Tibial nerve (tissue), 4 donors: ENCODE measurements at regions not wholly inside any gene's neighbourhood (a gene's known extent, or its start where the extent isn't known, plus 50 kb on each side); places are given as distances from the start of the nearest gene placed in this dataset.
"Not testable (repeated sequence)": the region's sequence is repeated elsewhere in the genome, so short reads cannot be mapped to it uniquely, and the experiment has no call there.

Experiments used
- DNase-seq, 2 donors: peaks; one replicate each; pipeline ENCODE4 v3.0.0-alpha.2; 2019; ENCODE audit warnings: low spot score in 2 of 2
- H3K27ac ChIP-seq, 4 donors: fragments of 200-600 bp; sonication (generic) in 3 of 4; one replicate each; pipeline ENCODE4 v1.5.1; 2017 to 2019; ENCODE audit warnings: mild to moderate bottlenecking in 1 of 4
- H3K27me3 ChIP-seq, 2 donors: fragments of 200-600 bp; sonication (generic) in 1 of 2; one replicate each; pipeline versions ENCODE4 v1.5.1 to v1.6.0; 2017 to 2019
- H3K36me3 ChIP-seq, 3 donors: fragments of 200-600 bp; sonication (generic); one replicate each; pipeline ENCODE4 v1.5.1; 2018 to 2019
- H3K4me1 ChIP-seq, 4 donors: fragments of 200-600 bp; sonication (generic) in 3 of 4; one replicate each; pipeline ENCODE4 v1.5.1; 2017 to 2019
- H3K4me3 ChIP-seq, 4 donors: fragments of 200-600 bp; sonication (generic) in 3 of 4; one replicate each; pipeline ENCODE4 v1.5.1; 2017 to 2019; ENCODE audit warnings: mild to moderate bottlenecking in 1 of 4, moderate library complexity in 1 of 4
- H3K9me3 ChIP-seq, 4 donors: fragments of 200-600 bp; sonication (generic) in 3 of 4; one replicate each; pipeline ENCODE4 v1.5.1; 2017 to 2019
- WGBS, 2 donors: methylation state at CpG; one replicate each; pipeline ENCODE4 v1.1.5; 2018; 5-methylcytosine and 5-hydroxymethylcytosine counted together

GRCh38 chr12:8282181-8282580, 54.8 kb upstream of the FAM90A1 start:
- 45 to 48% methylated on average over 11 of the region's 11 CpGs for WGBS, 2 donors
- H3K4me3 ChIP-seq, H3K36me3 ChIP-seq, DNase-seq, H3K4me1 ChIP-seq, H3K27ac ChIP-seq, H3K27me3 ChIP-seq, H3K9me3 ChIP-seq: not testable (repeated sequence)

GRCh38 chr12:8285681-8286080, 58.3 kb upstream of the FAM90A1 start:
- not testable (repeated sequence) for H3K4me1 ChIP-seq, H3K9me3 ChIP-seq, H3K4me3 ChIP-seq, DNase-seq, H3K27ac ChIP-seq, H3K36me3 ChIP-seq, H3K27me3 ChIP-seq
- 85% methylated on average over 10 of the region's 10 CpGs for WGBS, 2 donors

GRCh38 chr12:8291764-8292163, 64.3 kb upstream of the FAM90A1 start:
- H3K36me3 ChIP-seq, H3K27me3 ChIP-seq, H3K9me3 ChIP-seq, H3K4me1 ChIP-seq, H3K4me3 ChIP-seq, H3K27ac ChIP-seq, DNase-seq: not testable (repeated sequence)
- WGBS, 2 donors, result 81 to 82% methylated on average over 9 to 11 of the region's 11 CpGs

- H3K27ac ChIP-seq, H3K9me3 ChIP-seq, H3K4me3 ChIP-seq, H3K36me3 ChIP-seq, H3K4me1 ChIP-seq, DNase-seq, H3K27me3 ChIP-seq: not testable (repeated sequence)
- 83 to 84% methylated on average over 6 to 7 of the region's 7 CpGs for WGBS, 2 donors
These were observed 67.2 kb upstream of the FAM90A1 start for GRCh38 chr12:8294662-8295061.

GRCh38 chr12:8308611-8309010, 81.2 kb upstream of the FAM90A1 start:
- H3K36me3 ChIP-seq, H3K9me3 ChIP-seq, H3K27me3 ChIP-seq, H3K27ac ChIP-seq, DNase-seq, H3K4me1 ChIP-seq, H3K4me3 ChIP-seq: not testable (repeated sequence)
- WGBS, 2 donors, result 48 to 49% methylated on average over 3 to 5 of the region's 10 CpGs

GRCh38 chr12:8315997-8316396, 88.6 kb upstream of the FAM90A1 start:
- not testable (repeated sequence) for H3K9me3 ChIP-seq, DNase-seq, H3K36me3 ChIP-seq, H3K4me1 ChIP-seq, H3K27me3 ChIP-seq, H3K27ac ChIP-seq, H3K4me3 ChIP-seq
- WGBS, 2 donors, result 91 to 98% methylated on average over 4 of the region's 4 CpGs

- not testable (repeated sequence) for H3K27ac ChIP-seq, H3K4me1 ChIP-seq, H3K27me3 ChIP-seq, DNase-seq, H3K4me3 ChIP-seq, H3K36me3 ChIP-seq, H3K9me3 ChIP-seq
- 68 to 77% methylated on average over 5 of the region's 5 CpGs for WGBS, 2 donors
These were observed 90.3 kb upstream of the FAM90A1 start for GRCh38 chr12:8317675-8318074.

- peak in 1 of 2 donors; percentile 6 for DNase-seq
- not testable (repeated sequence) for H3K27ac ChIP-seq, H3K36me3 ChIP-seq, H3K4me3 ChIP-seq, H3K4me1 ChIP-seq, H3K9me3 ChIP-seq, H3K27me3 ChIP-seq
- WGBS, 2 donors, result 36 to 38% methylated on average over 11 of the region's 11 CpGs
These were observed 92.9 kb upstream of the FAM90A1 start for GRCh38 chr12:8320251-8320730.

- H3K4me1 ChIP-seq, H3K4me3 ChIP-seq, H3K9me3 ChIP-seq, H3K27me3 ChIP-seq, H3K27ac ChIP-seq, H3K36me3 ChIP-seq, DNase-seq: not testable (repeated sequence)
- 48 to 49% methylated on average over 7 of the region's 7 CpGs for WGBS, 2 donors
These were observed 93.5 kb upstream of the FAM90A1 start for GRCh38 chr12:8320791-8321370.

- not testable (repeated sequence) for H3K36me3 ChIP-seq, H3K27me3 ChIP-seq, H3K4me1 ChIP-seq, H3K27ac ChIP-seq, H3K4me3 ChIP-seq, DNase-seq
- peaks cover 0 to 12% (median 0%) of the 10 kb centered on the region in 4 donors for H3K9me3 ChIP-seq
- WGBS, 2 donors, result 63 to 89% methylated on average over 3 to 4 of the region's 4 CpGs
These were observed 97.9 kb upstream of the FAM90A1 start for GRCh38 chr12:8325145-8325839.

GRCh38 chr12:8328835-8329234, 101.4 kb upstream of the FAM90A1 start:
- not testable (repeated sequence) for H3K27me3 ChIP-seq, H3K4me3 ChIP-seq, H3K4me1 ChIP-seq, DNase-seq, H3K27ac ChIP-seq, H3K36me3 ChIP-seq
- WGBS, 2 donors, result 76 to 78% methylated on average over 3 of the region's 3 CpGs
- peaks cover 0 to 12% (median 0%) of the 10 kb centered on the region in 4 donors for H3K9me3 ChIP-seq

- not testable (repeated sequence) for H3K27ac ChIP-seq, H3K4me1 ChIP-seq, DNase-seq, H3K4me3 ChIP-seq, H3K27me3 ChIP-seq, H3K36me3 ChIP-seq
- 85 to 100% methylated on average over 1 to 2 of the region's 2 CpGs for WGBS, 2 donors
- H3K9me3 ChIP-seq, result peaks cover 0 to 20% (median 0%) of the 10 kb centered on the region in 4 donors
These were observed 105.0 kb upstream of the FAM90A1 start for GRCh38 chr12:8332373-8332772.

GRCh38 chr12:8351073-8351472, 104.7 kb upstream of the CLEC6A start:
- not testable (repeated sequence) for H3K4me1 ChIP-seq, H3K9me3 ChIP-seq, H3K36me3 ChIP-seq, DNase-seq, H3K4me3 ChIP-seq, H3K27ac ChIP-seq, H3K27me3 ChIP-seq
- WGBS, 2 donors, result 88 to 90% methylated on average over 3 of the region's 3 CpGs

- DNase-seq, H3K4me1 ChIP-seq, H3K27me3 ChIP-seq, H3K27ac ChIP-seq, H3K36me3 ChIP-seq, H3K9me3 ChIP-seq, H3K4me3 ChIP-seq: not testable (repeated sequence)
- 83 to 90% methylated on average over 1 of the region's 1 CpG for WGBS, 2 donors
These were observed 101.0 kb upstream of the CLEC6A start for GRCh38 chr12:8354741-8355140.
